CMK (cell line): ENCODE measurements at regions not wholly inside any gene's neighbourhood (a gene's known extent, or its start where the extent isn't known, plus 50 kb on each side); places are given as distances from the start of the nearest gene placed in this dataset.
"Not testable (repeated sequence)": the region's sequence is repeated elsewhere in the genome, so short reads cannot be mapped to it uniquely, and the experiment has no call there.

Source experiments
- DNase-seq: peaks from one replicate; pipeline ENCODE4 v3.0.0-alpha.2; 2010; ENCODE audit warnings: low read depth

- DNase-seq: not testable (repeated sequence)
Observed at GRCh38 chr1:116298213-116298579, 74.8 kb upstream of the ATP1A1 start.

- no peak for DNase-seq
Observed at GRCh38 chr1:116298746-116299145, 74.3 kb upstream of the ATP1A1 start.

- no peak for DNase-seq
Observed at GRCh38 chr1:116299248-116299647, 73.8 kb upstream of the ATP1A1 start.

- DNase-seq: no peak
Observed at GRCh38 chr1:116302281-116302680, 70.8 kb upstream of the ATP1A1 start.

GRCh38 chr1:116306102-116306501, 66.9 kb upstream of the ATP1A1 start:
- no peak for DNase-seq

GRCh38 chr1:116306840-116307442, 66.1 kb upstream of the ATP1A1 start:
- no peak for DNase-seq

- DNase-seq: no peak
Observed at GRCh38 chr1:116308276-116308675, 64.8 kb upstream of the ATP1A1 start.

- no peak for DNase-seq
Observed at GRCh38 chr1:116309090-116309870, 63.8 kb upstream of the ATP1A1 start.

- no peak for DNase-seq
Observed at GRCh38 chr1:116310180-116310579, 62.9 kb upstream of the ATP1A1 start.

- no peak for DNase-seq
Observed at GRCh38 chr1:116311193-116311592, 61.9 kb upstream of the ATP1A1 start.

GRCh38 chr1:116311756-116312680, 61.0 kb upstream of the ATP1A1 start:
- DNase-seq: no peak

GRCh38 chr1:116312681-116313069, 60.4 kb upstream of the ATP1A1 start:
- DNase-seq: no peak

GRCh38 chr1:116313776-116314175, 59.3 kb upstream of the ATP1A1 start:
- no peak for DNase-seq

- DNase-seq: no peak
Observed at GRCh38 chr1:116314305-116314919, 58.6 kb upstream of the ATP1A1 start.

GRCh38 chr1:116316373-116316772, 56.7 kb upstream of the ATP1A1 start:
- no peak for DNase-seq

GRCh38 chr1:116318897-116319296, 54.1 kb upstream of the ATP1A1 start:
- DNase-seq: no peak

- DNase-seq: no peak
Observed at GRCh38 chr1:116320874-116321273, 52.2 kb upstream of the ATP1A1 start.

- no peak for DNase-seq
Observed at GRCh38 chr1:116321766-116322175, 51.3 kb upstream of the ATP1A1 start.

- DNase-seq: no peak
Observed at GRCh38 chr1:116322752-116323405, 50.2 kb upstream of the ATP1A1 start.
